NK-92 treated with Interleukin-12 subunit alpha and Interleukin-12 subunit beta, amount 100 ng/mL, for 24 hours (cell line): ENCODE measurements at regions not wholly inside any gene's neighbourhood (a gene's known extent, or its start where the extent isn't known, plus 50 kb on each side); places are given as distances from the start of the nearest gene placed in this dataset.

Experiments used
- DNase-seq: peaks from one replicate; lab custom pipeline; 2025; lab: John Stamatoyannopoulos, UW

GRCh38 chr16:6207124-6207523, 1109.5 kb upstream of the EEF2KMT start:
- no peak for DNase-seq

GRCh38 chr16:6206080-6206479, 1108.5 kb upstream of the EEF2KMT start:
- no peak for DNase-seq

- no peak for DNase-seq
Observed at GRCh38 chr16:6204945-6205344, 1107.3 kb upstream of the EEF2KMT start.

GRCh38 chr16:6200861-6201260, 1103.3 kb upstream of the EEF2KMT start:
- DNase-seq, result no peak

- no peak for DNase-seq
Observed at GRCh38 chr16:6200271-6200670, 1102.7 kb upstream of the EEF2KMT start.

DNA sequence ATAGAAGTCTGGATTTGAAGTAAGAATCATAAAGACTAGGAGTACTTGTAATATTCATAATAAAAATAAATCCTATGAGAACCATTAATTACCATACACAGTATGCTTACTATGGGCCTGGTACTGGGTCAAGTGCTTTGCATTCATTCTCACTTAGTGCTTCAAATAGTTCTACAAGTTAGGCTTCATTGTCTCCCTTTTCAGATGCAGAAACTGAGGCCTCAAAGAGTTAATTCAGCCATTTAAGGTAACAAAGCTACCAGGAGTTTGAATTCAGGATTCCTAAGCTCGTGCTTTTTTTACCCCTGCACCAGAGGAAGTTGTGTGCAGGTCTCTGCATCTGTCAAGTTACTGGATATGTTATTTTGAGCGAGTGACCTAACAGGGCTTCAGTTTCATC, 1098.4 kb upstream of the EEF2KMT start:
- no peak for DNase-seq

- DNase-seq, result no peak
Observed at GRCh38 chr16:6193718-6194117, 1096.1 kb upstream of the EEF2KMT start.

DNA sequence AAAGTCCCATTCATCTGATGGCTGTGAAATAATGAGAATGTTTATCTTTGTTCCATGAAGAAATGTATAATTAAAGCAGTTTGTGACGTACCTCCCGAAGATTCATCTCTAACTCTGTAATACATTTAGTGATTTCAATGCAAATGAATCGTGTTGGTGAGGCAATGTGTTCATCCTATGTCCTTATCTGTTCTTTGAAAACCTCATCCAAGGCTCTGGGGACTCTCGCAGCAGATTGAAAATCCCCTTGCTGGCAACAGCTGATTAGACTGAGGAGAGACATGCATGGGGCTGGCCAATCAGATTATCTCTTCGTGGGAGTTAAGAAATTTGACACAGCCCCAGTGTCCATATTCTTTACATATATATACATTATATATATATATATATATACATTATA, 1095.4 kb upstream of the EEF2KMT start:
- DNase-seq, result no peak

DNA sequence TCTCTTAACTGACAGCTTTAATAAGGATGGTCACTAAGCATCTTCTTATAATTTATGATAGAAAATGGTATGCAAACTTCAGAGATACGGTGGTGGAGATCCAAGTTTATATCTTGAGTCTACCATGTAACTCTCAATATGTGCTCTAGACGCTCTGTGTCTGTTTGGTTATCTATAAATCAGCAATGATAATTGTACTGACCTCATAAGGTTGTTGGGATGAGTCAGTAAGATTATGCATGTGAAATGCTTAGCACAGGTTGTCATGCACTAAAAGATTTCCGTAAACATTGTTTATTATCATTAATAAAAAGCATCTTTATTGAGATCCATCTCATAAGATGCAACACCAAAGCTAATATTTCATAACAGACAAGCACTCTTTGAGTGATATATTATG, 1094.9 kb upstream of the EEF2KMT start:
- DNase-seq, result no peak

GRCh38 chr16:6190776-6191175, 1093.2 kb upstream of the EEF2KMT start:
- DNase-seq, result no peak

- DNase-seq, result no peak
Observed at GRCh38 chr16:6189216-6189615, 1091.6 kb upstream of the EEF2KMT start.

- DNase-seq, result no peak
Observed at GRCh38 chr16:6177616-6178180, 1080.1 kb upstream of the EEF2KMT start.

- no peak for DNase-seq
Observed at GRCh38 chr16:6170022-6170421, 1072.4 kb upstream of the EEF2KMT start.

- no peak for DNase-seq
Observed at GRCh38 chr16:6165330-6165979, 1067.9 kb upstream of the EEF2KMT start.

DNA sequence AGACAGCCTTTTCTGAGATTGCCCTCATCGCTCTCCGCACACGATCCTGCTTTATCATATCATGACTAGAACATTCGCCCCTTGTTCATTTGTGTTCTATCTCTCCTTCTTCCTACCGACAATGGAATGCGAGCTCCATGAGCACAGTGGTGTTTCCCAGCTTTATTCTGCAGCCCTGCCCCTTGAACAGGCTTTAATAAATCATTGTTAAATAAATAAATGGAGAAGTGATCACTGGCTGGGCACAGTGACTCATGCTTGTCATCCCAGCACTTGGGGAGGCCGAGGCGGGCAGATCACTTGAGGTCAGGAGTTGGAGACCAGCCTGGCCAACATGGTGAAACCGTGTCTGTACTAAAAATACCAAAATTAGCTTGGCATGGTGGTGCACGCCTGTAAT, 1063.3 kb upstream of the EEF2KMT start:
- no peak for DNase-seq

GRCh38 chr16:6160303-6160702, 1062.7 kb upstream of the EEF2KMT start:
- no peak for DNase-seq

GRCh38 chr16:6157806-6158205, 1060.2 kb upstream of the EEF2KMT start:
- no peak for DNase-seq

DNA sequence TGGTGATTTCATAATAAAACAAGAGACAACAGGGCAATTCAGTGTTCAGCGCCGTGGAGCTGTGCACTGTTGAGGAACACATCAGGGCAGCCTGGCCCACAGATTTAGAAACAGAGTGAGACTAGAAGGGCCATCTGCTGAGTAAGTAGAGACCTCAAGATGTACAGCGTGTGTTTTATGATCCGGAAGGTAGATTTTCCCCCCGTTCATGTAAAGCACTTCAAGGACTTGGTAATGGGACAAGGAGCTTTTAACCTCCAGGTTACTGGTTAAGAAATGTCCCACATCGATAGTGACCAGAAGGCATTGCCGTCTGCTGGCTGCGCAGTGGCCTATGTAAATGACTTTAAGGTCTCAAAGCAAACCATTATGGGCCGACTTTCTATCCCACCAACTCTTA, 1057.7 kb upstream of the EEF2KMT start:
- DNase-seq, result no peak

- no peak for DNase-seq
Observed at GRCh38 chr16:6153901-6154300, 1056.3 kb upstream of the EEF2KMT start.

DNA sequence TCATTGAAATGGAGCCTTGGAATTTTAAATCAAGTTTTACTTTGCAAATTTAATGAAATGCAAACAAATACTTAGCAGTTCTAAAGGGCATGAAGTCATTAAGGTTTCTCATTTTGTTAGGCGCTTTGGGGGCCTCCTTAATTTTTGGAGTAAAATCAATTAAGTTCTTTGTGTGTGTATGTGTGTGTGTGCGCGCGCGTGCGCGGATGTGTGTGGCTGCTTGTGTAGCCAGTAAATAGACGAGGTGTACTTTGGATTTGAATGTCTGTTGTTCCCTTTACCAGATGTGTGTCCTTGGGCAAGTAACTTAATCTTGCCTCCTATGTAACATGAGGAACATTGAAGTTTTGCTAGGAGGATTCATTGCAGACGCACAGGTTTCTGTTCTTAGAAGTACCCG, 1051.4 kb upstream of the EEF2KMT start:
- DNase-seq, result no peak

DNA sequence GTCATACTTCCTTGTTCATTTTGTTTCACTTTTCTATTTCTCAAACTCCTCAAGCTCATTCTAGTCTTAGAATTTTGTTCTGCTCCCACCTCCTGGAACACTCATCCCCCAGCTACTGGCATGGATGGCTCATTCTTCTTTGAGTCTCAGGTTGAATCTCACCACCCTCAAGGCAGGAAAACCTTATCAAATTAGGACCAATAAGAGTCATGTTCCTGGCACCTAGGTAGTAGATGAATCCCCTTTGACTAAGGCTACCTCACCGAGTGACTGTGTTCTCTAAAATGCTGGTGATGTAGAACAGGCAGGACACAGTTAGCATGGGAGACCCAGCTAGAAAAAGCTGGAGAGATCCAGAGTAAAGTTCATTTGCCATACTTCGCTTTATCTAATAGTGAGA, 1050.8 kb upstream of the EEF2KMT start:
- DNase-seq, result no peak

GRCh38 chr16:6146874-6147425, 1049.4 kb upstream of the EEF2KMT start:
- DNase-seq, result no peak

DNA sequence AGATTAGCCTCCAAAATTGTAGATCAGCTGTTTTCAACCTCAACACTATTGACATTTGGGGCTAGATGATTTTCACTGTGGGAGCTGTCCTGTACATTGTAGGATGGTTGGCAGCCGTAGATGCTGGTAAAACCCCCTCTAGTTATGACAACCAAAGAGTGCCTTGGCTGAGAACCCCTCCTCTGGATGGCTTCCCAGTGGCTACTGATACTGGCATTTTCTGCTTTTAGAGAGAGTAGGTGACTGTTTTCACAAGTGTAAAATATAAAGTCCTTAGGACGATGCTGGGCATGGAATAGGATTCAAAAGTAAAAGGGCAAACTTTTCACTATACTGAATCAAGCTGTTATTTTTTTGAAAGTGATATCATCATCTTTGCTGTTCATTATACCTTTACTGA, 1048.8 kb upstream of the EEF2KMT start:
- DNase-seq, result no peak

DNA sequence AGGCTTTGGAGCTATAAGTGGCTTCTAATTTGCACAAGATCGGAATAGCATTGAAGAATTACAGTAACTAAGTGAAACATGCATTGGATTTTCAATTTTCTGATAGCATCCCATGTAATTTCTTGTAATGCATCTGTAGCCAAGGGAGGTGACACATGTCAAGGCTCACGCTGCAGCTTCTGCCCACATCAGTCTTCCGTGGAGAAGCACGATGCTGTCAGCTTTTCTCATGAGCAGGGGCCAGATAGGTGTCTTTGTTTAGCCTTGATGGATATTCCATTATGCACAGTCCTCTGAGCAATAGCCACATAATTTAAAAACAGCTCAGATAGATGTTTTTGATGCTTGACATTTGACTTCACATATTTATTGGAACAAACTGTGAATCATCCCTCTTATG, 1046.9 kb upstream of the EEF2KMT start:
- no peak for DNase-seq
